D721Med (cell line): ENCODE measurements at regions not wholly inside any gene's neighbourhood (a gene's known extent, or its start where the extent isn't known, plus 50 kb on each side); places are given as distances from the start of the nearest gene placed in this dataset.

Experiments
- DNase-seq: peaks from one replicate; pipeline ENCODE4 v3.0.0; 2011; ENCODE audit warnings: low spot score; ENCODE audit not compliant: insufficient read length
- FAIRE-seq: peaks from 2 replicates; lab custom pipeline; 2011; peaks lifted over from hg19 to GRCh38; lab: Jason Lieb, UNC
- CTCF ChIP-seq: IDR thresholded peaks from 2 replicates; pipeline ENCODE4 v1.5.1; 2012; ENCODE audit warnings: mild to moderate bottlenecking, control low read depth; ENCODE audit not compliant: insufficient read depth; ENCODE audit errors: missing control alignments

GRCh38 chr4:143109376-143109775 lies 75.3 kb upstream of the USP38 start:
- DNase-seq (no peak), FAIRE-seq (no peak)
- no peak for TF ChIP-seq CTCF

- DNase-seq, result no peak
- FAIRE-seq, result no peak
- TF ChIP-seq CTCF, result no peak
Observed at GRCh38 chr4:143118663-143119062, 66.1 kb upstream of the USP38 start.

GRCh38 chr4:143127621-143128020 lies 57.1 kb upstream of the USP38 start:
- FAIRE-seq, result peak; percentile 94
- DNase-seq, result peak; percentile 23
- TF ChIP-seq CTCF, result no peak

- FAIRE-seq, result no peak
- DNase-seq, result no peak
- TF ChIP-seq CTCF, result no peak
Observed at GRCh38 chr4:143133977-143134376, 50.7 kb upstream of the USP38 start.
